ENCODE measurements at regions not wholly inside any gene's neighbourhood (a gene's known extent, or its start where the extent isn't known, plus 50 kb on each side); places are given as distances from the start of the nearest gene placed in this dataset.

GRCh38 chr1:199129247-199129646 lies 490.4 kb downstream of the PTPRC start:
- no peak for DNase-seq
- intact Hi-C loops (cut with DNase I) = no loop called here
- no peak overlapping the region for H3K4me3 ChIP-seq
- no peaks in the 10 kb centered on the region for H3K36me3 ChIP-seq
- no peak for TF ChIP-seq CTCF (IDR thresholded peaks at IDR 0.05)
- no peaks in the 10 kb centered on the region for H3K9me3 ChIP-seq
- H3K9ac ChIP-seq (ENCODE audit: low read depth in 2 of 2, low read length in 2 of 2) = no peak overlapping the region
- no peaks in the 10 kb centered on the region for H3K4me1 ChIP-seq
- no peaks in the 10 kb centered on the region for H3K27me3 ChIP-seq
- no peak overlapping the region for H3K27ac ChIP-seq

GRCh38 chr1:199132006-199132405 lies 493.2 kb downstream of the PTPRC start:
- TF ChIP-seq CTCF (IDR thresholded peaks at IDR 0.05) = no peak
- Histone ChIP-seq H3K36me3 (no peaks in the 10 kb centered on the region), H3K9ac (ENCODE audit: low read depth in 2 of 2, low read length in 2 of 2) (no peak overlapping the region), H3K4me1 (no peaks in the 10 kb centered on the region), H3K27me3 (no peaks in the 10 kb centered on the region), H3K9me3 (no peaks in the 10 kb centered on the region), H3K27ac (no peak overlapping the region), H3K4me3 (no peak overlapping the region)
- intact Hi-C loops (cut with DNase I) = no loop called here
- DNase-seq = no peak

GRCh38 chr1:199135901-199136300 lies 497.1 kb downstream of the PTPRC start:
- no peaks in the 10 kb centered on the region for H3K36me3 ChIP-seq
- no peak overlapping the region for H3K27ac ChIP-seq
- no peaks in the 10 kb centered on the region for H3K9me3 ChIP-seq
- H3K9ac ChIP-seq (ENCODE audit: low read depth in 2 of 2, low read length in 2 of 2) = no peak overlapping the region
- no peak for DNase-seq
- TF ChIP-seq CTCF (IDR thresholded peaks at IDR 0.05) = no peak
- H3K27me3 ChIP-seq = no peaks in the 10 kb centered on the region
- H3K4me3 ChIP-seq = no peak overlapping the region
- intact Hi-C loops (cut with DNase I) = no loop called here
- no peaks in the 10 kb centered on the region for H3K4me1 ChIP-seq

GRCh38 chr1:199138061-199138460 lies 499.2 kb downstream of the PTPRC start:
- H3K9me3 ChIP-seq = no peaks in the 10 kb centered on the region
- TF ChIP-seq CTCF (IDR thresholded peaks at IDR 0.05) = no peak
- H3K4me3 ChIP-seq = no peak overlapping the region
- no peaks in the 10 kb centered on the region for H3K4me1 ChIP-seq
- H3K9ac ChIP-seq (ENCODE audit: low read depth in 2 of 2, low read length in 2 of 2) = no peak overlapping the region
- H3K27me3 ChIP-seq = no peaks in the 10 kb centered on the region
- no peaks in the 10 kb centered on the region for H3K36me3 ChIP-seq
- H3K27ac ChIP-seq = no peak overlapping the region
- no peak for DNase-seq
- intact Hi-C loops (cut with DNase I) = no loop called here

- no peak overlapping the region for H3K9ac ChIP-seq (ENCODE audit: low read depth in 2 of 2, low read length in 2 of 2)
- no peak for DNase-seq
- TF ChIP-seq CTCF (IDR thresholded peaks at IDR 0.05) = no peak
- no peak overlapping the region for H3K4me3 ChIP-seq
- H3K27ac ChIP-seq = no peak overlapping the region
- no peaks in the 10 kb centered on the region for H3K9me3 ChIP-seq
- H3K4me1 ChIP-seq = no peaks in the 10 kb centered on the region
- H3K36me3 ChIP-seq = no peaks in the 10 kb centered on the region
- no peaks in the 10 kb centered on the region for H3K27me3 ChIP-seq
- intact Hi-C loops (cut with DNase I) = no loop called here
Measured at GRCh38 chr1:199149591-199149990, 510.8 kb downstream of the PTPRC start.

GRCh38 chr1:199150756-199151155 lies 511.9 kb downstream of the PTPRC start:
- no peak for TF ChIP-seq CTCF (IDR thresholded peaks at IDR 0.05)
- Histone ChIP-seq H3K4me1 (no peaks in the 10 kb centered on the region), H3K36me3 (no peaks in the 10 kb centered on the region), H3K27ac (no peak overlapping the region), H3K27me3 (no peaks in the 10 kb centered on the region), H3K9ac (ENCODE audit: low read depth in 2 of 2, low read length in 2 of 2) (no peak overlapping the region), H3K9me3 (no peaks in the 10 kb centered on the region), H3K4me3 (no peak overlapping the region)
- no peak for DNase-seq
- intact Hi-C loops (cut with DNase I) = no loop called here

All from colonic mucosa (tissue), 4 donors.